ENCODE measurements at regions not wholly inside any gene's neighbourhood (a gene's known extent, or its start where the extent isn't known, plus 50 kb on each side); places are given as distances from the start of the nearest gene placed in this dataset.

GRCh38 chr20:3349786-3350185, 57.7 kb downstream of the DNAAF9 start:
- no peak overlapping the region for H3K27ac Mint-ChIP-seq (ENCODE audit: low read depth, unreplicated experiment)
- H3K4me3 Mint-ChIP-seq (ENCODE audit: unreplicated experiment) = no peak overlapping the region
- BruUV-seq (replicated peaks) = no TSS peak
- no peaks in the 10 kb centered on the region for H3K27me3 Mint-ChIP-seq (ENCODE audit: insufficient read depth, unreplicated experiment)
- TF ChIP-seq CTCF (IDR thresholded peaks at IDR 0.05; ENCODE audit: unreplicated experiment) = no peak
- no peak for DNase-seq (ENCODE audit: unreplicated experiment)
- POLR2A ChIA-PET = no interaction called here
- H3K4me1 Mint-ChIP-seq (ENCODE audit: insufficient read depth, unreplicated experiment) = no peaks in the 10 kb centered on the region
- intact Hi-C loops (cut with micrococcal nuclease) = no loop called here
- H3K9me3 Mint-ChIP-seq (ENCODE audit: unreplicated experiment) = no peaks in the 10 kb centered on the region
- CTCF ChIA-PET = interaction anchor here (0.6 kb wide), 1 partner anchor 227 kb away, joined by 3 read pairs; no protein-coding TSS in a partner anchor
- peaks cover 9% of the 10 kb centered on the region for H3K36me3 Mint-ChIP-seq (ENCODE audit: insufficient read depth, unreplicated experiment)

- no TSS peak for BruUV-seq (replicated peaks)
- no peak for DNase-seq (ENCODE audit: unreplicated experiment)
- TF ChIP-seq CTCF (IDR thresholded peaks at IDR 0.05; ENCODE audit: unreplicated experiment) = no peak
- ChIA-PET POLR2A (no interaction called here), CTCF (interaction anchor here (0.7 kb wide), 1 partner anchor 728 kb away, joined by 3 read pairs; no protein-coding TSS in a partner anchor)
- no peak overlapping the region for H3K4me3 Mint-ChIP-seq (ENCODE audit: unreplicated experiment)
- no peaks in the 10 kb centered on the region for H3K9me3 Mint-ChIP-seq (ENCODE audit: unreplicated experiment)
- H3K4me1 Mint-ChIP-seq (ENCODE audit: insufficient read depth, unreplicated experiment) = no peaks in the 10 kb centered on the region
- H3K36me3 Mint-ChIP-seq (ENCODE audit: insufficient read depth, unreplicated experiment) = peaks cover 34% of the 10 kb centered on the region
- no peak overlapping the region for H3K27ac Mint-ChIP-seq (ENCODE audit: low read depth, unreplicated experiment)
- no peaks in the 10 kb centered on the region for H3K27me3 Mint-ChIP-seq (ENCODE audit: insufficient read depth, unreplicated experiment)
- intact Hi-C loops (cut with micrococcal nuclease) = no loop called here
Measured at GRCh38 chr20:3342766-3343165, 64.7 kb downstream of the DNAAF9 start.

GRCh38 chr20:3340443-3340842, 67.0 kb downstream of the DNAAF9 start:
- intact Hi-C loops (cut with micrococcal nuclease) = no loop called here
- no peaks in the 10 kb centered on the region for H3K9me3 Mint-ChIP-seq (ENCODE audit: unreplicated experiment)
- CTCF ChIA-PET = interaction anchor here (1.2 kb wide), 1 partner anchor 10 kb away, joined by 3 read pairs; no protein-coding TSS in a partner anchor
- no peak for DNase-seq (ENCODE audit: unreplicated experiment)
- no peak overlapping the region for H3K27ac Mint-ChIP-seq (ENCODE audit: low read depth, unreplicated experiment)
- no peaks in the 10 kb centered on the region for H3K27me3 Mint-ChIP-seq (ENCODE audit: insufficient read depth, unreplicated experiment)
- no TSS peak for BruUV-seq (replicated peaks)
- no peaks in the 10 kb centered on the region for H3K4me1 Mint-ChIP-seq (ENCODE audit: insufficient read depth, unreplicated experiment)
- H3K36me3 Mint-ChIP-seq (ENCODE audit: insufficient read depth, unreplicated experiment) = peaks cover 40% of the 10 kb centered on the region
- no peak for TF ChIP-seq CTCF (IDR thresholded peaks at IDR 0.05; ENCODE audit: unreplicated experiment)
- POLR2A ChIA-PET = no interaction called here
- no peak overlapping the region for H3K4me3 Mint-ChIP-seq (ENCODE audit: unreplicated experiment)

- ChIA-PET POLR2A (interaction anchor here (0.6 kb wide), 2 partner anchors 67 to 242 kb away, joined by 3 read pairs; no protein-coding TSS in a partner anchor), CTCF (interaction anchor here (1.2 kb wide), 2 partner anchors 9 to 23 kb away, joined by 3 to 9 read pairs; no protein-coding TSS in a partner anchor)
- H3K4me1 Mint-ChIP-seq (ENCODE audit: insufficient read depth, unreplicated experiment) = no peaks in the 10 kb centered on the region
- H3K36me3 Mint-ChIP-seq (ENCODE audit: insufficient read depth, unreplicated experiment) = peaks cover 48% of the 10 kb centered on the region
- H3K4me3 Mint-ChIP-seq (ENCODE audit: unreplicated experiment) = no peak overlapping the region
- no peaks in the 10 kb centered on the region for H3K9me3 Mint-ChIP-seq (ENCODE audit: unreplicated experiment)
- no peaks in the 10 kb centered on the region for H3K27me3 Mint-ChIP-seq (ENCODE audit: insufficient read depth, unreplicated experiment)
- DNase-seq (ENCODE audit: unreplicated experiment) = no peak
- H3K27ac Mint-ChIP-seq (ENCODE audit: low read depth, unreplicated experiment) = no peak overlapping the region
- no peak for TF ChIP-seq CTCF (IDR thresholded peaks at IDR 0.05; ENCODE audit: unreplicated experiment)
- BruUV-seq (replicated peaks) = no TSS peak
- intact Hi-C loops (cut with micrococcal nuclease) = no loop called here
Measured at GRCh38 chr20:3339571-3339970, 67.9 kb downstream of the DNAAF9 start.

All from MCF 10A (cell line).